Gastrocnemius medialis (tissue), 4 donors: ENCODE measurements at regions not wholly inside any gene's neighbourhood (a gene's known extent, or its start where the extent isn't known, plus 50 kb on each side); places are given as distances from the start of the nearest gene placed in this dataset.
"Not testable (repeated sequence)": the region's sequence is repeated elsewhere in the genome, so short reads cannot be mapped to it uniquely, and the experiment has no call there.

Source experiments
- POLR2A ChIP-seq, 2 donors: fragments of 450-650 bp; IDR thresholded peaks; one replicate each; pipeline ENCODE4 v1.6.1; 2017; ENCODE audit warnings: antibody characterized with exemption in 2 of 2, mild to moderate bottlenecking in 2 of 2, moderate library complexity in 2 of 2
- TF ChIP-seq, protein P1 (sequence below), 5 experiments: fragments of 450-650 bp in 3 of 5; fragments of 200-600 bp in 2 of 5; sonication (generic) in 2 of 5; IDR thresholded peaks in 4 of 5; conservative IDR thresholded peaks in 1 of 5; 1 replicate in 4 of 5; 2 replicates in 1 of 5; pipeline ENCODE4 v1.5.1; 2016 to 2019; ENCODE audit warnings: antibody characterized with exemption in 5 of 5, mild to moderate bottlenecking in 3 of 5, moderate library complexity in 3 of 5

DNA sequence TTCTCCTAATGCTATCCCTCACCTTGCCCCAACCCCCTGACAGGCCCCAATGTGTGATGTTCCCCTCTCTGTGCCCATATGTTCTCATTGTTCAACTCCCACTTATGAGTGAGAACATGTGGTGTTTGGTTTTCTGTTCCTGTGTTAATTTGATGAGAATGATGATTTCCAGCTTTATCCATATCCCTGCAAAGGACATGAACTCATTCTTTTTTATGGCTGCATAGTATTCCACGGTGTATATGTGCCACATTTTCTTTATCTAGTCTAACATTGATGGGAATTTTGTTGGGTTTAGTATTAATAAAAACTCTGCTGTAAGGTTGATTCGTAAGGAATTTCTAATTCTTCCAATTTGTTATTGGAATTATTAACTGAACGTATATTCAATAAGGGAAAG is 450.2 kb downstream of the BTG1 start:
- TF ChIP-seq, protein P1, sequence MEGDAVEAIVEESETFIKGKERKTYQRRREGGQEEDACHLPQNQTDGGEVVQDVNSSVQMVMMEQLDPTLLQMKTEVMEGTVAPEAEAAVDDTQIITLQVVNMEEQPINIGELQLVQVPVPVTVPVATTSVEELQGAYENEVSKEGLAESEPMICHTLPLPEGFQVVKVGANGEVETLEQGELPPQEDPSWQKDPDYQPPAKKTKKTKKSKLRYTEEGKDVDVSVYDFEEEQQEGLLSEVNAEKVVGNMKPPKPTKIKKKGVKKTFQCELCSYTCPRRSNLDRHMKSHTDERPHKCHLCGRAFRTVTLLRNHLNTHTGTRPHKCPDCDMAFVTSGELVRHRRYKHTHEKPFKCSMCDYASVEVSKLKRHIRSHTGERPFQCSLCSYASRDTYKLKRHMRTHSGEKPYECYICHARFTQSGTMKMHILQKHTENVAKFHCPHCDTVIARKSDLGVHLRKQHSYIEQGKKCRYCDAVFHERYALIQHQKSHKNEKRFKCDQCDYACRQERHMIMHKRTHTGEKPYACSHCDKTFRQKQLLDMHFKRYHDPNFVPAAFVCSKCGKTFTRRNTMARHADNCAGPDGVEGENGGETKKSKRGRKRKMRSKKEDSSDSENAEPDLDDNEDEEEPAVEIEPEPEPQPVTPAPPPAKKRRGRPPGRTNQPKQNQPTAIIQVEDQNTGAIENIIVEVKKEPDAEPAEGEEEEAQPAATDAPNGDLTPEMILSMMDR (IDR thresholded peaks at IDR 0.05 in 4 of 5, conservative IDR thresholded peaks at IDR 0.05 in 1 of 5), result not testable (repeated sequence)
- not testable (repeated sequence) for TF ChIP-seq POLR2A (IDR thresholded peaks at IDR 0.05)
